GM12873 (cell line): ENCODE measurements at regions not wholly inside any gene's neighbourhood (a gene's known extent, or its start where the extent isn't known, plus 50 kb on each side); places are given as distances from the start of the nearest gene placed in this dataset.

Experiments
- CTCF ChIP-seq: IDR thresholded peaks from 2 replicates; pipeline ENCODE4 v1.5.1; 2012; ENCODE audit warnings: low read depth, mild to moderate bottlenecking, moderate library complexity, low read length, control low read depth; ENCODE audit not compliant: insufficient read depth; ENCODE audit errors: missing control alignments

- no peak for TF ChIP-seq CTCF
These were observed 422.2 kb downstream of the XIRP2 start for GRCh38 chr2:167310442-167310841.
